ENCODE measurements at regions not wholly inside any gene's neighbourhood (a gene's known extent, or its start where the extent isn't known, plus 50 kb on each side); places are given as distances from the start of the nearest gene placed in this dataset.
A peak's percentile ranks its signal among the peaks of the same experiment; 100 is the strongest.

GRCh38 chr2:77808599-77808998, 286.4 kb upstream of the LRRTM4 start:
- Histone ChIP-seq H3T11ph (ENCODE audit: low read length) (no peak overlapping the region), H4K20me1 (ENCODE audit: control insufficient read depth, insufficient read depth, insufficient read length) (no peaks in the 10 kb centered on the region), H3K23ac (ENCODE audit: insufficient read length, low read depth, low read length) (no peak overlapping the region), H4K8ac (replicated peaks; ENCODE audit: insufficient read length, low read depth, low read length) (no peak overlapping the region), H2AFZ (ENCODE audit: low read length) (no peak overlapping the region), H3K4me1 (ENCODE audit: insufficient read depth, low read length) (no peaks in the 10 kb centered on the region; the same call in 1 of the 2 replicates), H4K5ac (ENCODE audit: insufficient read length, low read depth, low read length) (no peak overlapping the region), H3K14ac (ENCODE audit: insufficient read depth, low read length) (no peak overlapping the region), H2BK12ac (ENCODE audit: insufficient read length, low read depth, low read length) (no peak overlapping the region), H2BK5ac (ENCODE audit: insufficient read length, low read length) (no peak overlapping the region), H3K9me3 (ENCODE audit: control insufficient read depth, low read depth, low read length) (no peaks in the 10 kb centered on the region), H3K56ac (ENCODE audit: insufficient read length, low read depth, low read length) (no peak overlapping the region), H3K27ac (ENCODE audit: insufficient read length, low read depth, low read length) (no peak overlapping the region), H3K18ac (ENCODE audit: insufficient read length, low read depth, low read length) (no peak overlapping the region), H2BK20ac (ENCODE audit: low read depth, low read length, poor library complexity, severe bottlenecking) (no peak overlapping the region), H4K91ac (ENCODE audit: insufficient read length, low read depth, low read length) (no peak overlapping the region), H3K4me2 (ENCODE audit: insufficient read depth, insufficient read length, low read length) (no peak overlapping the region), H3K27me3 (ENCODE audit: insufficient read depth, low read length) (no peaks in the 10 kb centered on the region), H2BK120ac (ENCODE audit: low read depth, low read length, poor library complexity, severe bottlenecking) (no peak overlapping the region), H3K4ac (ENCODE audit: low read depth, low read length) (no peak overlapping the region), H3K79me1 (ENCODE audit: insufficient read depth, low read depth, low read length, poor library complexity, severe bottlenecking) (no peaks in the 10 kb centered on the region), H3K9ac (ENCODE audit: extremely low read depth, insufficient read length, low read length) (no peak overlapping the region), H2BK15ac (ENCODE audit: low read depth, low read length) (no peak overlapping the region), H3K23me2 (ENCODE audit: insufficient read length, low read depth, low read length, poor library complexity, severe bottlenecking) (no peaks in the 10 kb centered on the region), H3K79me2 (ENCODE audit: insufficient read depth, low read length) (no peaks in the 10 kb centered on the region), H2AK5ac (ENCODE audit: insufficient read length, low read length) (no peak overlapping the region)
- peak; percentile 33 for DNase-seq
- peaks cover 9 to 16% of the 10 kb centered on the region in 2 experiments for H3K4me1 Mint-ChIP-seq
- H3K9me3 Mint-ChIP-seq = peaks cover 18 to 23% of the 10 kb centered on the region in 2 experiments; a peak in 4 of 5 replicates
- H3K36me3 Mint-ChIP-seq (ENCODE audit: insufficient read depth in 1 of 3, low read depth in 3 of 3) = peaks cover 0 to 24% (median 17%) of the 10 kb centered on the region in 3 experiments; a peak in 5 of 7 replicates
- no peak overlapping the region for H3K27ac Mint-ChIP-seq
- H3K4me3 Mint-ChIP-seq = no peak overlapping the region
- H3K27me3 Mint-ChIP-seq (ENCODE audit: low read depth) = no peaks in the 10 kb centered on the region
- no CpG with 5 or more reads among the region's 6 CpGs for WGBS (ENCODE audit: extremely low coverage, insufficient read length, low lambda C conversion rate)
- TF ChIP-seq CTCF (conservative IDR thresholded peaks at IDR 0.05) = no peak

All from H9 (cell line).